HEK293 (cell line): ENCODE measurements at regions not wholly inside any gene's neighbourhood (a gene's known extent, or its start where the extent isn't known, plus 50 kb on each side); places are given as distances from the start of the nearest gene placed in this dataset.

ENCODE experiments used
- CTCF ChIA-PET: fragments of 350-600 bp; formaldehyde crosslinking; extraction: SDS; loops from one replicate; lab custom pipeline; 2021; ENCODE audit warnings: antibody characterized with exemption; lab: Yijun Ruan, JAX
- POLR2A ChIA-PET: fragments of 300-600 bp; formaldehyde crosslinking; extraction: SDS; loops from one replicate; lab custom pipeline; 2020; ENCODE audit warnings: antibody characterized with exemption, inconsistent platforms; lab: Yijun Ruan, JAX
- H3K27ac ChIP-seq: fragments of 200-500 bp; sonication (Bioruptor generic); 2 replicates; pipeline ENCODE4 v1.5.1; 2014; ENCODE audit warnings: low read depth, low read length, control low read depth, inconsistent platforms; ENCODE audit errors: extremely low read depth
- H3K36me3 ChIP-seq, 2 experiments: fragments of 200-500 bp in 1 of 2; sonication (Bioruptor generic) in 1 of 2; 1 replicate in 1 of 2; 2 replicates in 1 of 2; pipeline ENCODE4 v1.5.1; 2014 to 2017; ENCODE audit warnings: inconsistent platforms in 2 of 2, low read length in 2 of 2; ENCODE audit not compliant: control insufficient read depth in 2 of 2, insufficient read depth in 1 of 2
- H3K4me1 ChIP-seq: fragments of 200-500 bp; sonication (Bioruptor generic); 2 replicates; pipeline ENCODE4 v1.5.1; 2014; ENCODE audit warnings: mild to moderate bottlenecking, low read length, inconsistent platforms; ENCODE audit not compliant: control insufficient read depth, insufficient read depth
- H3K4me3 ChIP-seq: 2 replicates; pipeline ENCODE4 v1.5.1; 2011; ENCODE audit warnings: low read depth, mild to moderate bottlenecking, control low read depth, low read length, moderate library complexity
- H3K9me3 ChIP-seq: fragments of 200-500 bp; sonication (Bioruptor generic); 2 replicates; pipeline ENCODE4 v1.5.1; 2014; ENCODE audit warnings: low read depth, low read length, inconsistent platforms; ENCODE audit not compliant: control insufficient read depth, insufficient read depth
- BCL11A ChIP-seq: fragments of 450-650 bp; formaldehyde crosslinking; IDR thresholded peaks from 2 replicates; pipeline ENCODE4 v1.5.1; 2016; ENCODE audit warnings: low read depth, missing biosample characterization, missing genetic modification characterization
- KLF9 ChIP-seq: fragments of 450-650 bp; formaldehyde crosslinking; IDR thresholded peaks from 2 replicates; pipeline ENCODE4 v1.5.1; 2016; ENCODE audit warnings: missing biosample characterization, missing genetic modification characterization, low read depth
- PBX3 ChIP-seq: sonication (generic); formaldehyde crosslinking; IDR thresholded peaks from 2 replicates; pipeline ENCODE4 v1.8.1; 2022; ENCODE audit warnings: mild to moderate bottlenecking, moderate library complexity, missing genetic modification reagents
- PRDM2 ChIP-seq: fragments of 450-650 bp; formaldehyde crosslinking; IDR thresholded peaks from 2 replicates; pipeline ENCODE4 v1.5.1; 2016; ENCODE audit warnings: missing biosample characterization, missing genetic modification characterization, borderline replicate concordance
- PRDM6 ChIP-seq: fragments of 450-650 bp; formaldehyde crosslinking; IDR thresholded peaks from 2 replicates; pipeline ENCODE4 v1.5.1; 2017; ENCODE audit warnings: missing biosample characterization, missing genetic modification characterization
- TCF7L2 ChIP-seq: IDR thresholded peaks from 2 replicates; pipeline ENCODE4 v1.6.1; 2011; ENCODE audit warnings: low read depth, mild to moderate bottlenecking, inconsistent platforms, low read length, moderate library complexity, borderline replicate concordance
- TRIM28 ChIP-seq: IDR thresholded peaks from 2 replicates; pipeline ENCODE4 v1.6.1; 2011; ENCODE audit warnings: low read length, control low read depth, borderline replicate concordance
- YY2 ChIP-seq: fragments of 450-650 bp; formaldehyde crosslinking; IDR thresholded peaks from 2 replicates; pipeline ENCODE4 v1.5.1; 2016; ENCODE audit warnings: missing biosample characterization, missing genetic modification characterization
- ZBTB1 ChIP-seq: fragments of 450-650 bp; formaldehyde crosslinking; IDR thresholded peaks from 2 replicates; pipeline ENCODE4 v1.5.1; 2016; ENCODE audit warnings: missing biosample characterization, missing genetic modification characterization
- ZBTB21 ChIP-seq: fragments of 450-650 bp; formaldehyde crosslinking; IDR thresholded peaks from 2 replicates; pipeline ENCODE4 v1.5.1; 2017; ENCODE audit warnings: missing biosample characterization, missing genetic modification characterization
- ZFP3 ChIP-seq: fragments of 450-650 bp; formaldehyde crosslinking; IDR thresholded peaks from 2 replicates; pipeline ENCODE4 v1.5.1; 2016; ENCODE audit warnings: low read depth, missing biosample characterization, missing genetic modification characterization
- ZNF18 ChIP-seq: fragments of 450-650 bp; formaldehyde crosslinking; IDR thresholded peaks from 2 replicates; pipeline ENCODE4 v1.5.1; 2016; ENCODE audit warnings: missing biosample characterization, missing genetic modification characterization
- ZNF211 ChIP-seq: fragments of 450-650 bp; formaldehyde crosslinking; IDR thresholded peaks from 2 replicates; pipeline ENCODE4 v1.5.1; 2016; ENCODE audit warnings: low read depth, missing biosample characterization, missing genetic modification characterization
- ZNF214 ChIP-seq: fragments of 450-650 bp; formaldehyde crosslinking; IDR thresholded peaks from 2 replicates; pipeline ENCODE4 v1.5.1; 2017; ENCODE audit warnings: missing biosample characterization, mild to moderate bottlenecking, missing genetic modification characterization, borderline replicate concordance
- ZNF280C ChIP-seq: fragments of 450-650 bp; formaldehyde crosslinking; IDR thresholded peaks from 2 replicates; pipeline ENCODE4 v1.5.1; 2016; ENCODE audit warnings: missing biosample characterization, missing genetic modification characterization
- ZNF621 ChIP-seq: fragments of 450-650 bp; formaldehyde crosslinking; IDR thresholded peaks from 2 replicates; pipeline ENCODE4 v1.5.1; 2017; ENCODE audit warnings: missing biosample characterization, missing genetic modification characterization
- ZNF645 ChIP-seq: fragments of 450-650 bp; formaldehyde crosslinking; IDR thresholded peaks from 2 replicates; pipeline ENCODE4; 2016; ENCODE audit warnings: missing biosample characterization, missing genetic modification characterization
- ZNF704 ChIP-seq: fragments of 450-650 bp; formaldehyde crosslinking; IDR thresholded peaks from 2 replicates; pipeline ENCODE4 v1.5.1; 2016; ENCODE audit warnings: missing biosample characterization, missing genetic modification characterization
- ZSCAN4 ChIP-seq: fragments of 450-650 bp; formaldehyde crosslinking; IDR thresholded peaks from 2 replicates; pipeline ENCODE4 v1.5.1; 2017; ENCODE audit warnings: missing biosample characterization, missing genetic modification characterization

GRCh38 chr2:173759959-173760358 lies 205.2 kb downstream of the SP3 start:
- no peaks in the 10 kb centered on the region for H3K4me1 ChIP-seq
- TF ChIP-seq ZNF645 (tag by site-specific recombination): no peak
- TF ChIP-seq ZNF280C: no peak
- no peak for TF ChIP-seq ZSCAN4 (tag by site-specific recombination)
- TF ChIP-seq PBX3 (CRISPR knock-in tag): no peak
- TF ChIP-seq ZNF18 (tag by site-specific recombination): no peak
- TF ChIP-seq ZBTB1 (tag by site-specific recombination): no peak
- POLR2A ChIA-PET: no interaction called here

GRCh38 chr2:173760553-173760952 lies 204.6 kb downstream of the SP3 start:
- ChIA-PET CTCF (no interaction called here), POLR2A (no interaction called here)
- H3K27ac ChIP-seq: no peak overlapping the region
- H3K36me3 ChIP-seq: no peaks in the 10 kb centered on the region
- no peak overlapping the region for H3K4me3 ChIP-seq
- H3K9me3 ChIP-seq: no peaks in the 10 kb centered on the region
- H3K4me1 ChIP-seq: no peaks in the 10 kb centered on the region
- TF ChIP-seq ZNF704 (no peak), BCL11A (no peak), PRDM6 (tag by site-specific recombination) (no peak), TRIM28 (no peak), ZFP3 (tag by site-specific recombination) (no peak), KLF9 (tag by site-specific recombination) (no peak), TCF7L2 (no peak), ZBTB21 (tag by site-specific recombination) (no peak), PRDM2 (tag by site-specific recombination) (no peak), YY2 (tag by site-specific recombination) (no peak), ZNF211 (no peak), ZNF214 (tag by site-specific recombination) (no peak), ZNF621 (tag by site-specific recombination) (no peak)

More at GRCh38 chr2:173759959-173760358, 205.2 kb downstream of the SP3 start:
- no peak overlapping the region for H3K27ac ChIP-seq
- no peaks in the 10 kb centered on the region for H3K36me3 ChIP-seq
- no peak overlapping the region for H3K4me3 ChIP-seq
- CTCF ChIA-PET: no interaction called here
- no peaks in the 10 kb centered on the region for H3K9me3 ChIP-seq
